Activated CD8-positive, alpha-beta memory T cell treated with anti-CD3 and anti-CD28 coated beads for 48 hours (primary cell): ENCODE measurements at regions not wholly inside any gene's neighbourhood (a gene's known extent, or its start where the extent isn't known, plus 50 kb on each side); places are given as distances from the start of the nearest gene placed in this dataset.
"Not testable (repeated sequence)": the region's sequence is repeated elsewhere in the genome, so short reads cannot be mapped to it uniquely, and the experiment has no call there.

Source experiments
- DNase-seq, 3 experiments: peaks; one replicate each; pipeline ENCODE4 v3.0.0-alpha.2; 2020; ENCODE audit warnings: low read depth in 2 of 3, low spot score in 2 of 3

- DNase-seq: no peak
These were observed 162.8 kb upstream of the SVIL start for GRCh38 chr10:29797616-29798015.

- DNase-seq: no peak
These were observed 161.1 kb upstream of the SVIL start for GRCh38 chr10:29795850-29796249.

- DNase-seq: no peak
These were observed 160.2 kb upstream of the SVIL start for GRCh38 chr10:29794776-29795611.

- no peak for DNase-seq
These were observed 157.0 kb upstream of the SVIL start for GRCh38 chr10:29791773-29792172.

GRCh38 chr10:29790207-29790606 lies 155.4 kb upstream of the SVIL start:
- DNase-seq: no peak

- no peak for DNase-seq
These were observed 153.3 kb upstream of the SVIL start for GRCh38 chr10:29788113-29788512.

GRCh38 chr10:29785701-29786100 lies 150.9 kb upstream of the SVIL start:
- DNase-seq: no peak

- no peak for DNase-seq
These were observed 149.5 kb upstream of the SVIL start for GRCh38 chr10:29784175-29784773.

GRCh38 chr10:29783201-29783947 lies 148.6 kb upstream of the SVIL start:
- no peak for DNase-seq

- DNase-seq: no peak
These were observed 145.9 kb upstream of the SVIL start for GRCh38 chr10:29780639-29781038.

- DNase-seq: no peak
These were observed 145.3 kb upstream of the SVIL start for GRCh38 chr10:29780096-29780495.

GRCh38 chr10:29776246-29776645 lies 141.5 kb upstream of the SVIL start:
- DNase-seq: no peak

GRCh38 chr10:29774475-29774874 lies 139.7 kb upstream of the SVIL start:
- no peak for DNase-seq

GRCh38 chr10:29773675-29774091 lies 138.9 kb upstream of the SVIL start:
- DNase-seq: no peak

- DNase-seq: no peak
These were observed 137.6 kb upstream of the SVIL start for GRCh38 chr10:29772403-29772802.

GRCh38 chr10:29771376-29771775 lies 136.6 kb upstream of the SVIL start:
- DNase-seq: no peak

- not testable (repeated sequence) for DNase-seq
These were observed 134.5 kb upstream of the SVIL start for GRCh38 chr10:29769277-29769676.

- no peak for DNase-seq
These were observed 133.2 kb upstream of the SVIL start for GRCh38 chr10:29767968-29768367.

GRCh38 chr10:29766753-29767152 lies 132.0 kb upstream of the SVIL start:
- DNase-seq: no peak

- no peak for DNase-seq
These were observed 130.6 kb upstream of the SVIL start for GRCh38 chr10:29765330-29765729.

GRCh38 chr10:29763396-29763795 lies 128.6 kb upstream of the SVIL start:
- DNase-seq: no peak

GRCh38 chr10:29761916-29762315 lies 127.1 kb upstream of the SVIL start:
- DNase-seq: no peak
